GM12872 (cell line): ENCODE measurements at regions not wholly inside any gene's neighbourhood (a gene's known extent, or its start where the extent isn't known, plus 50 kb on each side); places are given as distances from the start of the nearest gene placed in this dataset.

ENCODE experiments used
- TF ChIP-seq, protein P1 (sequence below): IDR thresholded peaks from 3 replicates; pipeline ENCODE4 v1.5.1; 2011; ENCODE audit warnings: low read depth, mild to moderate bottlenecking, low read length, moderate library complexity; ENCODE audit not compliant: insufficient read depth

DNA sequence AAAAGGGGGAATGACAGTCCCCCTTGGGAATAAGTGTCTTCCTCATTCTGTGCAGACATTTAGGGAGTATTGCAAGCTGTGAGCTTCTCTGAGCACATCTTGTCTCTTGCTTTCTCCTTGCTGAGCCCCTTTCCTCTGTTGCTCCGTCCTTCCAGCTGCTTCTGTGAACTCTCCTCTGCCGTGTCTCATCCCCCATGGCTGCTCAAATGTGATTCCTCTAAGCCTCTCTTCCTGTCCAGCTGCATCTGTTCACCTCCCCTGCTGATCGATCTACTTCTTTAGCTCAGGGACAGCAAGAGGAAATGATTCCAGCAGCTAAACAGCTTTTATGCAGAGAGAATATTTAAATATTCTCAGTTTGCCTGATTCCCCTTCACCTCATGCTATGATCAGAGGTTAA lies 328.0 kb upstream of the DNAJC19 start:
- TF ChIP-seq, protein P1, sequence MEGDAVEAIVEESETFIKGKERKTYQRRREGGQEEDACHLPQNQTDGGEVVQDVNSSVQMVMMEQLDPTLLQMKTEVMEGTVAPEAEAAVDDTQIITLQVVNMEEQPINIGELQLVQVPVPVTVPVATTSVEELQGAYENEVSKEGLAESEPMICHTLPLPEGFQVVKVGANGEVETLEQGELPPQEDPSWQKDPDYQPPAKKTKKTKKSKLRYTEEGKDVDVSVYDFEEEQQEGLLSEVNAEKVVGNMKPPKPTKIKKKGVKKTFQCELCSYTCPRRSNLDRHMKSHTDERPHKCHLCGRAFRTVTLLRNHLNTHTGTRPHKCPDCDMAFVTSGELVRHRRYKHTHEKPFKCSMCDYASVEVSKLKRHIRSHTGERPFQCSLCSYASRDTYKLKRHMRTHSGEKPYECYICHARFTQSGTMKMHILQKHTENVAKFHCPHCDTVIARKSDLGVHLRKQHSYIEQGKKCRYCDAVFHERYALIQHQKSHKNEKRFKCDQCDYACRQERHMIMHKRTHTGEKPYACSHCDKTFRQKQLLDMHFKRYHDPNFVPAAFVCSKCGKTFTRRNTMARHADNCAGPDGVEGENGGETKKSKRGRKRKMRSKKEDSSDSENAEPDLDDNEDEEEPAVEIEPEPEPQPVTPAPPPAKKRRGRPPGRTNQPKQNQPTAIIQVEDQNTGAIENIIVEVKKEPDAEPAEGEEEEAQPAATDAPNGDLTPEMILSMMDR: no peak

DNA sequence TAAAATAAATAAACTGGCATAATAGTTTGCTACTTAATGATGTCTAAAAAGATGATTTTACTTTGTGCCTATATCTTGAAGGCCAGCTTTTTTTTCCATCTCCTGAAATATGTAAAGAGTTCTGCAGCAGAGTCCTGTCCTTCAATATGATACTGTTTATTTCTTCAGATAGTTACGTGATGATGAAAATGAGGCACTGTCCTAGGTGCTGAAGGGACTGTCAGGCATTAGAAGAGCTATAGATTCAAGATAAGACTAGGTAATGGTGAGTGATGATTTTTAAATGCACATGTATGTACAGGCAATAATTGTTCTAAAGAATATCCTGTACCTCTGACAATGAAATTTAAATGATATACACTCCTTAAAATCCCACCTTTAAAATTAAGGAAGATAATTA lies 326.9 kb upstream of the DNAJC19 start:
- TF ChIP-seq, protein P1: no peak

DNA sequence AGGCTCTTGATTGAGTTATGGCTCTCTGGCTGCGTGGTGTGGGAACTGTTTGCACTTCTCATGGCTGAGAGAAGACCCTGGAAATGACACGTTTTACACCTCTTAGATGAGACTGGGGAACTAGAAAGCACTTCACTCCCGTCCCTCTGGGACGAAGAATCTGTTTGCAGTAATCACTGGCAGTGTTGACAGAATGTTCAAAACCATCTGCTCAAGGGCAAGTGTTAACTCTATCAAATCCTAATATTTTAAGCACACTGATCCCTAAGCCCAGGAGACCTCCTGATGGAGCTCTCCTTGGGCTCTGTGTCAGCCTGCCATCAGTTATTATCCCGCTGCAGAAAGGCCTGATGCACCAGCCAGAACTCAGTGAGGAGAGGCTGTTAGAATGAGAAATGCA lies 323.8 kb upstream of the DNAJC19 start:
- TF ChIP-seq, protein P1: no peak

DNA sequence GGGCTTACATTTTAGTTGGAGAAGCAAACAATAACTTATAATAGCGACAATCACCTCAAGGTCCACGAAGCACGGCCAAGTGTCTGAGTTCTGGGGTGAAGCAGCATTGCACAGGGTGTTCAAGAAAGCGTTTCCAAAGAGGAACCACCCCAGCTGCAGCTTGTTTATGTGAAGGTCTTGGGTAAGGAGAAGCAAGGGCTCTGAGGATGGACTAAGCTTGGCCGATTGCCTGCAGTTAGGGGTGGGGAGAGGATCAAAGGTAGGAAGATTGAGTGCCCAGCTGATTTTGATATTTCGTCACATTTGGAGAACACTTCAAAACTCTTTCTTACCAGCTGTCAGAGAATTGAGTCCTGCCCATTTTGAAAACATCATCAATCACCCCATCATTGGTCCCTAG lies 321.6 kb upstream of the DNAJC19 start:
- TF ChIP-seq, protein P1: no peak

DNA sequence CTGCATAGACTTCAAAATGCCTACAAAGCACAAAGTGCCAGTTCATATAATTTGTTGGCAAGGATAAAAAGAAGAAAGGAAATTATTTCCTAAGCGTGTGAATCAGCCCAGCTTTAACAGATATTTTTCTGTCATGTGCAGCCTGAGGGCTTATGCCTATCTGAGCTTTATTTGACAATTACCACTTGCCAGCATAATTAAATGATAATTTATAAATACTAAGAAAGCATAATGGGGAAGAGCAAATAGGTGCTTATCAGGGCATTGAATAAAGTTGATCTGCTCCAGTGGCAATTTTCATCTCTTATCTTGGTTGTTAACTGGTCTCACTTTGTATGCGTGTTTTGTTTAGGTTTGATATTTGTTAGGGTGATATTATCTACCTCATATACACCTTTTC lies 313.4 kb upstream of the DNAJC19 start:
- TF ChIP-seq, protein P1: no peak

DNA sequence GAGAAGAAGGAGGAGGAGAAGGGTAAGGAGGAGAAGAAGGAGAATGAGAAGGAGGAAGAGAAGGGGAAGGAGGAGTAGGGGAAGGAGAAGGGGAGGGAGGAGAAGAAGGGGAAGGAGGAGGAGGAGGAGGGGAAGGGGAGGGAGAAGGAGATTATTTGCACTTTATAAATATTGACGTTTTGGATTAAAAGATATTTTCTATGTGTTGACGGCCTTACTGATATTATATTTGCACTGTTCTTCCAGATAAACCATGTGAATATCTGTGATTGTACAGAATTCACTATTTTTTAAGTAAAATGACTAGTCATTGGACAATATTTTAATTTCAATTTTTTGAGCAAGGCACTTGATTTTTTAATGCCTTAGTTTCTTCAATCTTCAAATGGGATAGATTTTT lies 310.5 kb upstream of the DNAJC19 start:
- TF ChIP-seq, protein P1: no peak

DNA sequence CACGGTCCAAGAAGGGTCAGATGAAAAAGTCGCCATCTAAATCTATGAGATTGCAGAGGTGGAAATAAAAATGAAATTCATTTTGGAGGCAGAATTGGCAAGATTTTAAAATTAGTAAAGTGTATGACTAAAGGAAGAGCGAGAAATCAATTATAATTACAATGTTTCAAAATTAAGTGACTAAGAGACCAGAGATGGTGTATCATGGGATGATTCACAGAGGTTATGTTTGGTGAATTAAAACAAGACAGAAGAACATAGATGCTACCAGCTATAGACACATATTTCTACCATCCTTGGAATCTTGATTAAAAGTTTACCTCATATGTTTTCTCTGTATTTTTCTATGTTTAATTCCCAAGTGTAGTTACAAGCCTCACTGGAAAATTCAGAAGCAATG lies 308.9 kb upstream of the DNAJC19 start:
- TF ChIP-seq, protein P1: no peak

DNA sequence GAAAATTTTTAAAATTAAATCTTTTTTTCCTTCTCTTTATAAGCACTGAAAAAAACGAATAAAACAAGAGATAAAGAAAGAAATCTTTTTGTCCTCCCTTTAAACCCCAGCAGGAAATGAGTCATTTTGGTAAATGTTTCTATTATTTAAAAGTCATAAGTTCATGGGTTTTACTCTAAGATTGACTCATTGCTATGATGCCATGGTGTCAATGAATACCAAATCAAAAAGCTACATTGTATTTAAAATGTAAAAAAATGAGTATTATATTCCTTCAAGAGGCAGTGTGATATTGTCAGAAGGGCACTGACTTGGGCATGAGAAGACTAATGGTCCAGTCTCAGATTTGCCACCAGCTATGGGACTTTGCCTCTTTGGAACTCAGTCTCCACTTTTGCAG lies 303.4 kb upstream of the DNAJC19 start:
- TF ChIP-seq, protein P1: no peak
